Suprapubic skin (tissue), 4 donors: ENCODE measurements at regions not wholly inside any gene's neighbourhood (a gene's known extent, or its start where the extent isn't known, plus 50 kb on each side); places are given as distances from the start of the nearest gene placed in this dataset.

Source experiments
- CTCF ChIP-seq, 2 donors: fragments of 200-600 bp in 1 of 2; fragments of 450-650 bp in 1 of 2; sonication (generic) in 1 of 2; IDR thresholded peaks; one replicate each; pipeline ENCODE4 v1.5.1; 2016 to 2019; ENCODE audit warnings: antibody characterized with exemption in 2 of 2, mild to moderate bottlenecking in 1 of 2, moderate library complexity in 1 of 2
- POLR2A ChIP-seq, 2 donors: fragments of 450-650 bp; IDR thresholded peaks; one replicate each; pipeline ENCODE4 v1.6.1; 2017; ENCODE audit warnings: antibody characterized with exemption in 2 of 2, mild to moderate bottlenecking in 2 of 2, moderate library complexity in 2 of 2
- POLR2AphosphoS5 ChIP-seq, 3 donors: sonication (generic); formaldehyde crosslinking; IDR thresholded peaks; one replicate each; pipeline ENCODE4 v1.6.1; 2017; ENCODE audit warnings: antibody characterized with exemption in 3 of 3

GRCh38 chr2:217725409-217725808, 277.4 kb downstream of the TNS1 start:
- TF ChIP-seq CTCF (IDR thresholded peaks at IDR 0.05) (no peak), POLR2AphosphoS5 (IDR thresholded peaks at IDR 0.05) (no peak), POLR2A (IDR thresholded peaks at IDR 0.05) (no peak)
